Endothelial cell of umbilical vein (primary cell): ENCODE measurements at regions not wholly inside any gene's neighbourhood (a gene's known extent, or its start where the extent isn't known, plus 50 kb on each side); places are given as distances from the start of the nearest gene placed in this dataset.

Experiments used
- EZH2 ChIP-seq: IDR thresholded peaks from 2 replicates; pipeline ENCODE4 v1.6.1; 2012; ENCODE audit warnings: borderline replicate concordance, low read depth, mild to moderate bottlenecking, moderate library complexity, low read length, inconsistent platforms; ENCODE audit not compliant: severe bottlenecking
- FOS ChIP-seq: IDR thresholded peaks from 2 replicates; pipeline ENCODE4 v1.6.1; 2011; ENCODE audit warnings: mild to moderate bottlenecking, low read length, moderate library complexity, borderline replicate concordance; ENCODE audit not compliant: insufficient read depth
- GATA2 ChIP-seq: IDR thresholded peaks from 2 replicates; pipeline ENCODE4 v1.7.0; 2011; ENCODE audit warnings: low read depth, mild to moderate bottlenecking, moderate library complexity, mixed read lengths, low read length; ENCODE audit not compliant: insufficient read length, insufficient read depth
- JUN ChIP-seq: IDR thresholded peaks from 2 replicates; pipeline ENCODE4 v1.6.1; 2011; ENCODE audit warnings: borderline replicate concordance, low read depth; ENCODE audit not compliant: insufficient read length, insufficient read depth
- MYC ChIP-seq: IDR thresholded peaks from one replicate; pipeline ENCODE4 v1.6.1; 2011; ENCODE audit warnings: mild to moderate bottlenecking, low read depth, low read length
- POLR2A ChIP-seq: IDR thresholded peaks from 2 replicates; pipeline ENCODE4 v1.6.1; 2012; ENCODE audit warnings: low read depth, mild to moderate bottlenecking, control low read depth, low read length
- POLR2AphosphoS5 ChIP-seq: IDR thresholded peaks from 2 replicates; pipeline ENCODE4 v1.6.1; 2012; ENCODE audit warnings: low read depth, mild to moderate bottlenecking, control low read depth, low read length, moderate library complexity; ENCODE audit not compliant: insufficient read depth
- TF ChIP-seq, protein P1 (sequence below), 2 donors: IDR thresholded peaks; 1 replicate in 1 of 2; 2 replicates in 1 of 2; pipeline ENCODE4 v1.5.1; 2011; ENCODE audit warnings: low read length in 2 of 2, mild to moderate bottlenecking in 2 of 2, moderate library complexity in 2 of 2, control low read depth in 1 of 2, inconsistent platforms in 1 of 2, low read depth in 1 of 2; ENCODE audit not compliant: insufficient read depth in 1 of 2; ENCODE audit errors: extremely low read depth in 1 of 2
- TF ChIP-seq, protein P2 (sequence below): IDR thresholded peaks from 2 replicates; pipeline ENCODE4 v1.6.1; 2011; ENCODE audit not compliant: insufficient read depth, insufficient read length

- TF ChIP-seq, protein P1, sequence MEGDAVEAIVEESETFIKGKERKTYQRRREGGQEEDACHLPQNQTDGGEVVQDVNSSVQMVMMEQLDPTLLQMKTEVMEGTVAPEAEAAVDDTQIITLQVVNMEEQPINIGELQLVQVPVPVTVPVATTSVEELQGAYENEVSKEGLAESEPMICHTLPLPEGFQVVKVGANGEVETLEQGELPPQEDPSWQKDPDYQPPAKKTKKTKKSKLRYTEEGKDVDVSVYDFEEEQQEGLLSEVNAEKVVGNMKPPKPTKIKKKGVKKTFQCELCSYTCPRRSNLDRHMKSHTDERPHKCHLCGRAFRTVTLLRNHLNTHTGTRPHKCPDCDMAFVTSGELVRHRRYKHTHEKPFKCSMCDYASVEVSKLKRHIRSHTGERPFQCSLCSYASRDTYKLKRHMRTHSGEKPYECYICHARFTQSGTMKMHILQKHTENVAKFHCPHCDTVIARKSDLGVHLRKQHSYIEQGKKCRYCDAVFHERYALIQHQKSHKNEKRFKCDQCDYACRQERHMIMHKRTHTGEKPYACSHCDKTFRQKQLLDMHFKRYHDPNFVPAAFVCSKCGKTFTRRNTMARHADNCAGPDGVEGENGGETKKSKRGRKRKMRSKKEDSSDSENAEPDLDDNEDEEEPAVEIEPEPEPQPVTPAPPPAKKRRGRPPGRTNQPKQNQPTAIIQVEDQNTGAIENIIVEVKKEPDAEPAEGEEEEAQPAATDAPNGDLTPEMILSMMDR (IDR thresholded peaks at IDR 0.05; ENCODE audit: extremely low read depth in 1 of 2, insufficient read depth in 1 of 2, low read depth in 1 of 2, low read length in 2 of 2): no peak
- TF ChIP-seq EZH2: no peak
- TF ChIP-seq POLR2A: no peak
- no peak for TF ChIP-seq POLR2AphosphoS5
- TF ChIP-seq FOS: no peak
- TF ChIP-seq MYC: no peak
- TF ChIP-seq, protein P2, sequence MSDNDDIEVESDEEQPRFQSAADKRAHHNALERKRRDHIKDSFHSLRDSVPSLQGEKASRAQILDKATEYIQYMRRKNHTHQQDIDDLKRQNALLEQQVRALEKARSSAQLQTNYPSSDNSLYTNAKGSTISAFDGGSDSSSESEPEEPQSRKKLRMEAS: no peak
- no peak for TF ChIP-seq GATA2
- no peak for TF ChIP-seq JUN
These were observed 68.7 kb upstream of the ACP3 start for GRCh38 chr3:132248490-132248889.
